H9 (cell line): ENCODE measurements at regions not wholly inside any gene's neighbourhood (a gene's known extent, or its start where the extent isn't known, plus 50 kb on each side); places are given as distances from the start of the nearest gene placed in this dataset.

Experiments
- DNase-seq: peaks from one replicate; pipeline ENCODE4 v3.0.0-alpha.2; 2017
- H2AFZ ChIP-seq: one replicate; pipeline ENCODE4 v1.6.1; 2013; ENCODE audit warnings: mild to moderate bottlenecking, low read length, control low read depth, moderate library complexity
- H2AK5ac ChIP-seq: 2 replicates; pipeline ENCODE4 v1.6.1; 2013; ENCODE audit warnings: low read length, control low read depth, mixed read lengths; ENCODE audit not compliant: insufficient read length
- H2BK120ac ChIP-seq: one replicate; pipeline ENCODE4 v1.6.1; 2013; ENCODE audit warnings: low read depth, mild to moderate bottlenecking, low read length, control low read depth, inconsistent platforms; ENCODE audit not compliant: poor library complexity, severe bottlenecking
- H2BK12ac ChIP-seq: 2 replicates; pipeline ENCODE4 v1.6.1; 2013; ENCODE audit warnings: low read length, control low read depth, mixed read lengths, low read depth; ENCODE audit not compliant: insufficient read length
- H2BK15ac ChIP-seq: 2 replicates; pipeline ENCODE4 v1.6.1; 2013; ENCODE audit warnings: low read depth, low read length, control low read depth
- H2BK20ac ChIP-seq: one replicate; pipeline ENCODE4 v1.6.1; 2013; ENCODE audit warnings: low read depth, mild to moderate bottlenecking, low read length, control low read depth, inconsistent platforms; ENCODE audit not compliant: poor library complexity, severe bottlenecking
- H2BK5ac ChIP-seq: 2 replicates; pipeline ENCODE4 v1.6.1; 2013; ENCODE audit warnings: low read length, control low read depth, mixed read lengths; ENCODE audit not compliant: insufficient read length
- H3K14ac ChIP-seq: 2 replicates; pipeline ENCODE4 v1.6.1; 2013; ENCODE audit warnings: low read length, control low read depth; ENCODE audit not compliant: insufficient read depth
- H3K18ac ChIP-seq: 2 replicates; pipeline ENCODE4 v1.6.1; 2013; ENCODE audit warnings: low read depth, mild to moderate bottlenecking, mixed read lengths, low read length, control low read depth; ENCODE audit not compliant: insufficient read length
- H3K23ac ChIP-seq: 2 replicates; pipeline ENCODE4 v1.6.1; 2013; ENCODE audit warnings: low read length, control low read depth, mixed read lengths, low read depth; ENCODE audit not compliant: insufficient read length
- H3K23me2 ChIP-seq: 2 replicates; pipeline ENCODE4 v1.6.1; 2013; ENCODE audit warnings: low read depth, mild to moderate bottlenecking, mixed read lengths, low read length, control low read depth; ENCODE audit not compliant: insufficient read length, poor library complexity, severe bottlenecking
- H3K27ac ChIP-seq: 2 replicates; pipeline ENCODE4 v1.5.1; 2013; ENCODE audit warnings: low read length, control low read depth, mixed read lengths, low read depth; ENCODE audit not compliant: insufficient read length
- H3K27me3 ChIP-seq: 2 replicates; pipeline ENCODE4 v1.6.1; 2013; ENCODE audit warnings: low read length, control low read depth, inconsistent platforms; ENCODE audit not compliant: insufficient read depth
- H3K4ac ChIP-seq: 2 replicates; pipeline ENCODE4 v1.6.1; 2013; ENCODE audit warnings: low read depth, mild to moderate bottlenecking, control low read depth, inconsistent platforms, low read length, moderate library complexity
- H3K4me1 ChIP-seq: 2 replicates; pipeline ENCODE4 v1.6.1; 2013; ENCODE audit warnings: low read length, control low read depth, inconsistent platforms; ENCODE audit not compliant: insufficient read depth
- H3K4me2 ChIP-seq: 2 replicates; pipeline ENCODE4 v1.6.1; 2013; ENCODE audit warnings: low read length, control low read depth, mixed read lengths; ENCODE audit not compliant: insufficient read length, insufficient read depth
- H3K56ac ChIP-seq: 2 replicates; pipeline ENCODE4 v1.6.1; 2013; ENCODE audit warnings: low read depth, mild to moderate bottlenecking, mixed read lengths, low read length, control low read depth; ENCODE audit not compliant: insufficient read length
- H3K79me1 ChIP-seq: 2 replicates; pipeline ENCODE4 v1.6.1; 2013; ENCODE audit warnings: low read depth, mild to moderate bottlenecking, moderate library complexity, low read length, control low read depth, inconsistent platforms; ENCODE audit not compliant: insufficient read depth, poor library complexity, severe bottlenecking
- H3K79me2 ChIP-seq: 2 replicates; pipeline ENCODE4 v1.6.1; 2013; ENCODE audit warnings: low read length, control low read depth, inconsistent platforms; ENCODE audit not compliant: insufficient read depth
- H3K9ac ChIP-seq: 2 replicates; pipeline ENCODE4 v1.6.1; 2013; ENCODE audit warnings: low read length, control low read depth, mixed read lengths; ENCODE audit not compliant: insufficient read length; ENCODE audit errors: extremely low read depth
- H3K9me3 ChIP-seq: one replicate; pipeline ENCODE4 v1.6.1; 2013; ENCODE audit warnings: low read depth, low read length, inconsistent platforms; ENCODE audit not compliant: control insufficient read depth
- H3T11ph ChIP-seq: one replicate; pipeline ENCODE4 v1.6.1; 2013; ENCODE audit warnings: mild to moderate bottlenecking, low read length, control low read depth, inconsistent platforms
- H4K20me1 ChIP-seq: one replicate; pipeline ENCODE4 v1.6.1; 2013; ENCODE audit not compliant: control insufficient read depth, insufficient read length, insufficient read depth
- H4K5ac ChIP-seq: 2 replicates; pipeline ENCODE4 v1.6.1; 2013; ENCODE audit warnings: low read depth, mild to moderate bottlenecking, mixed read lengths, low read length, control low read depth; ENCODE audit not compliant: insufficient read length
- H4K8ac ChIP-seq: replicated peaks from 2 replicates; pipeline ENCODE4 v1.6.1; 2013; ENCODE audit warnings: low read length, control low read depth, mixed read lengths, low read depth; ENCODE audit not compliant: insufficient read length
- H4K91ac ChIP-seq: 2 replicates; pipeline ENCODE4 v1.6.1; 2013; ENCODE audit warnings: low read depth, mild to moderate bottlenecking, moderate library complexity, mixed read lengths, low read length, control low read depth; ENCODE audit not compliant: insufficient read length
- H3K27ac Mint-ChIP-seq, 3 experiments: 2 replicates in 2 of 3; 3 replicates in 1 of 3; pipeline ENCODE4 v1.8.0; 2020 to 2021; ENCODE audit warnings: mixed read lengths in 3 of 3, mild to moderate bottlenecking in 1 of 3, moderate library complexity in 1 of 3
- H3K27me3 Mint-ChIP-seq: 2 replicates; pipeline ENCODE4 v1.8.0; 2021; ENCODE audit warnings: low read depth, mild to moderate bottlenecking, moderate library complexity, mixed read lengths
- H3K36me3 Mint-ChIP-seq, 3 experiments: 2 replicates in 2 of 3; 3 replicates in 1 of 3; pipeline ENCODE4 v1.8.0; 2020 to 2021; ENCODE audit warnings: low read depth in 3 of 3, mixed read lengths in 3 of 3; ENCODE audit not compliant: insufficient read depth in 1 of 3
- H3K4me1 Mint-ChIP-seq, 2 experiments: 2 replicates each; pipeline ENCODE4 v1.8.0; 2020; ENCODE audit warnings: mixed read lengths in 2 of 2
- H3K4me3 Mint-ChIP-seq, 2 experiments: 2 replicates in 1 of 2; 3 replicates in 1 of 2; pipeline ENCODE4 v1.8.0; 2020 to 2021; ENCODE audit warnings: mild to moderate bottlenecking in 2 of 2, mixed read lengths in 2 of 2, moderate library complexity in 1 of 2
- H3K9me3 Mint-ChIP-seq, 2 experiments: 2 replicates in 1 of 2; 3 replicates in 1 of 2; pipeline ENCODE4 v1.8.0; 2020; ENCODE audit warnings: mild to moderate bottlenecking in 2 of 2, mixed read lengths in 2 of 2, moderate library complexity in 1 of 2
- CTCF ChIP-seq: fragments of 200-600 bp; sonication (generic); conservative IDR thresholded peaks from 3 replicates; pipeline ENCODE4 v1.8.0; 2021; ENCODE audit warnings: antibody characterized with exemption, mild to moderate bottlenecking
- WGBS: extraction: QIAGEN DNeasy Blood & Tissue Kit; methylation state at CpG from one replicate; pipeline ENCODE4 v1.1.7; 2013; ENCODE audit warnings: missing lambda C conversion rate, low lambda C conversion rate, mixed read lengths; ENCODE audit not compliant: insufficient read length; ENCODE audit errors: extremely low coverage; 5-methylcytosine and 5-hydroxymethylcytosine counted together

GRCh38 chr6:11425876-11426275 is 111.7 kb upstream of the TMEM170B start:
- Histone ChIP-seq H3K4me1 (peaks cover 7% of the 10 kb centered on the region; the same call in 1 of the 2 replicates), H3K18ac (no peak overlapping the region), H2AFZ (no peak overlapping the region)

More at GRCh38 chr6:11425876-11426275, 111.7 kb upstream of the TMEM170B start:
- Histone ChIP-seq H3K4ac (no peak overlapping the region), H4K8ac (no peak overlapping the region), H2BK5ac (no peak overlapping the region), H3K9ac (no peak overlapping the region), H3K23ac (no peak overlapping the region), H2BK12ac (no peak overlapping the region), H3K56ac (no peak overlapping the region), H4K91ac (no peak overlapping the region), H2BK120ac (no peak overlapping the region), H2AK5ac (no peak overlapping the region), H3K9me3 (no peaks in the 10 kb centered on the region), H4K20me1 (no peaks in the 10 kb centered on the region), H2BK15ac (no peak overlapping the region), H3K79me1 (no peaks in the 10 kb centered on the region), H2BK20ac (no peak overlapping the region), H3K23me2 (no peaks in the 10 kb centered on the region), H3K79me2 (no peaks in the 10 kb centered on the region), H3K4me2 (no peak overlapping the region), H3K27me3 (no peaks in the 10 kb centered on the region), H4K5ac (no peak overlapping the region), H3K27ac (no peak overlapping the region), H3K14ac (no peak overlapping the region), H3T11ph (no peak overlapping the region)
- Mint-ChIP-seq H3K27ac (peak overlapping the region in 1 of 3 experiments; percentile 66; a peak in 1 of 7 replicates), H3K27me3 (no peaks in the 10 kb centered on the region), H3K36me3 (no peaks in the 10 kb centered on the region), H3K9me3 (no peaks in the 10 kb centered on the region), H3K4me1 (peaks cover 40 to 46% of the 10 kb centered on the region in 2 experiments), H3K4me3 (no peak overlapping the region)
- no peak for TF ChIP-seq CTCF
- WGBS, result no CpG with 5 or more reads among the region's 1 CpG
- DNase-seq, result no peak
